Common myeloid progenitor, CD34-positive (primary cell): ENCODE measurements at regions not wholly inside any gene's neighbourhood (a gene's known extent, or its start where the extent isn't known, plus 50 kb on each side); places are given as distances from the start of the nearest gene placed in this dataset.

ENCODE experiments used
- CTCF ChIA-PET: fragments of 350-600 bp; sonication (Branson Sonifier 250); formaldehyde crosslinking; loops from one replicate; lab custom pipeline; 2021; ENCODE audit warnings: antibody characterized with exemption; lab: Charles Lee
- POLR2A ChIA-PET: fragments of 350-600 bp; sonication (Branson Sonifier 250); formaldehyde crosslinking; loops from one replicate; lab custom pipeline; 2021; ENCODE audit warnings: antibody characterized with exemption; lab: Charles Lee
- DNase-seq, 3 donors: peaks; one replicate each; pipeline versions ENCODE4 v3.0.0 to v3.0.0-alpha.2; 2013
- H3K27ac ChIP-seq, 2 experiments: 1 replicate in 1 of 2; 2 replicates in 1 of 2; pipeline ENCODE4 v1.7.0; 2013; ENCODE audit warnings: inconsistent platforms in 2 of 2, low read length in 2 of 2, mild to moderate bottlenecking in 2 of 2, low read depth in 1 of 2, moderate library complexity in 1 of 2; ENCODE audit not compliant: severe bottlenecking in 2 of 2, insufficient read depth in 1 of 2, poor library complexity in 1 of 2
- H3K27me3 ChIP-seq, 5 experiments: replicated peaks in 2 of 5; 1 replicate in 3 of 5; 2 replicates in 2 of 5; pipeline versions ENCODE4 v1.6.1 to v1.7.0; 2013; ENCODE audit warnings: low read length in 4 of 5, mild to moderate bottlenecking in 2 of 5, moderate library complexity in 2 of 5, inconsistent platforms in 1 of 5; ENCODE audit not compliant: insufficient read depth in 5 of 5, control insufficient read depth in 4 of 5
- H3K36me3 ChIP-seq, 4 experiments: 1 replicate in 2 of 4; 2 replicates in 2 of 4; pipeline versions ENCODE4 v1.6.1 to v1.7.0; 2013; ENCODE audit warnings: low read length in 3 of 4, control low read depth in 1 of 4, mild to moderate bottlenecking in 1 of 4; ENCODE audit not compliant: control insufficient read depth in 4 of 4, insufficient read depth in 4 of 4
- H3K4me1 ChIP-seq, 4 experiments: 1 replicate in 3 of 4; 2 replicates in 1 of 4; pipeline versions ENCODE4 v1.6.1 to v1.7.1; 2013; ENCODE audit warnings: low read length in 3 of 4, mild to moderate bottlenecking in 3 of 4, control low read depth in 1 of 4, inconsistent platforms in 1 of 4, moderate library complexity in 1 of 4; ENCODE audit not compliant: control insufficient read depth in 4 of 4, insufficient read depth in 4 of 4; ENCODE audit errors: control extremely low read depth in 1 of 4
- H3K4me3 ChIP-seq, 7 experiments: 1 replicate in 4 of 7; 2 replicates in 3 of 7; pipeline versions ENCODE4 v1.5.1 to v1.7.0; 2013; ENCODE audit warnings: mild to moderate bottlenecking in 7 of 7, low read length in 6 of 7, moderate library complexity in 6 of 7, inconsistent platforms in 2 of 7, low read depth in 2 of 7, control low read depth in 1 of 7; ENCODE audit not compliant: insufficient read depth in 4 of 7, control insufficient read depth in 1 of 7; ENCODE audit errors: extremely low read depth in 1 of 7
- H3K9me3 ChIP-seq, 5 experiments: 1 replicate in 4 of 5; 2 replicates in 1 of 5; pipeline versions ENCODE4 v1.6.1 to v1.7.1; 2013; ENCODE audit warnings: low read length in 4 of 5, mild to moderate bottlenecking in 2 of 5, inconsistent platforms in 1 of 5, low read depth in 1 of 5, moderate library complexity in 1 of 5; ENCODE audit not compliant: control insufficient read depth in 4 of 5, insufficient read depth in 2 of 5; ENCODE audit errors: control extremely low read depth in 1 of 5
- WGBS: methylation state at CpG from one replicate; pipeline ENCODE4 v1.1.5; 2013; ENCODE audit not compliant: insufficient coverage; 5-methylcytosine and 5-hydroxymethylcytosine counted together

DNA sequence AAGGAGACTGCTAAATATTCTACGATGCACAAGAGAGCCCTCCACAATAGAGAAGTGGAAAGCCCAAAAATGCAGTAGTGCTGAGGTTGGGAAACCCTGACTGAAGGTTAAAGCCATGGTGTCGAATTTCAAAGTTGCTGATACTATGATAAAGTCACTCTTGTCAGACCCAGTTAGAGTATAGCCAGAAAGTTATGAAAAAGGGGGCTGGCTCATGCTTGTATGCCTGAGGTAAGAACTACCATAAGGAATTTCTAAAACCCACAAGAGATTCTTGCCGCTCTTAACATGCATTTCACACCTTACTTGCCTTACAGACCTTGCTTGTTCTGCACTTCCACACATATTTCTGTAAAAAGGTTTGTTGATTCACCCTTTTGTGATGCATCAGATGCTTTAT, 184.6 kb downstream of the SLC6A15 start:
- 45% methylated on average over 3 of the region's 3 CpGs for WGBS
- Histone ChIP-seq H3K27ac (no peak overlapping the region), H3K9me3 (no peaks in the 10 kb centered on the region), H3K36me3 (no peaks in the 10 kb centered on the region), H3K4me1 (no peaks in the 10 kb centered on the region), H3K4me3 (no peak overlapping the region), H3K27me3 (peaks cover 0 to 2% (median 0%) of the 10 kb centered on the region in 5 experiments)
- DNase-seq = no peak
- ChIA-PET POLR2A (no interaction called here), CTCF (no interaction called here)

DNA sequence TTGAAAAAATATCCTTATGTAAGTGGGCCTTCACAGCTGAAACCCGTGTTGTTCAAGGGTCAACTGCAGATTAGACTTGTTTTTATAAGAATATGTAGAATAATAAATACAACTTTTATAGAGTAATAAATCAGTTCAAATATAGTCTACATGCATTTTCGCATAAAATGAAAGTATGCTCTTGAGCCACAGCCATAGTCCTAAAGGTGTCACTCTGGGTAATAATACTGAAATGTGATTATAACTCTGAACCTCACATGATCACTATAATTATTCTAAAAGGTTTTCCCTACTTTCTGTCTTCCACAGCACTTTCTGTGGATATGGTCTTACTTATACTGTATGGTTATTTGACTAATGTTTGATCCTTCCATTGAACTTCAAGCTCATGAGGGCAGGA, 185.8 kb downstream of the SLC6A15 start:
- H3K27ac ChIP-seq = no peak overlapping the region
- H3K36me3 ChIP-seq = no peaks in the 10 kb centered on the region
- H3K4me3 ChIP-seq = no peak overlapping the region
- H3K4me1 ChIP-seq = no peaks in the 10 kb centered on the region
- ChIA-PET POLR2A (no interaction called here), CTCF (no interaction called here)
- peaks cover 0 to 2% (median 0%) of the 10 kb centered on the region in 5 experiments for H3K27me3 ChIP-seq
- no peak for DNase-seq
- WGBS = no CpG with 5 or more reads among the region's 2 CpGs
- no peaks in the 10 kb centered on the region for H3K9me3 ChIP-seq

DNA sequence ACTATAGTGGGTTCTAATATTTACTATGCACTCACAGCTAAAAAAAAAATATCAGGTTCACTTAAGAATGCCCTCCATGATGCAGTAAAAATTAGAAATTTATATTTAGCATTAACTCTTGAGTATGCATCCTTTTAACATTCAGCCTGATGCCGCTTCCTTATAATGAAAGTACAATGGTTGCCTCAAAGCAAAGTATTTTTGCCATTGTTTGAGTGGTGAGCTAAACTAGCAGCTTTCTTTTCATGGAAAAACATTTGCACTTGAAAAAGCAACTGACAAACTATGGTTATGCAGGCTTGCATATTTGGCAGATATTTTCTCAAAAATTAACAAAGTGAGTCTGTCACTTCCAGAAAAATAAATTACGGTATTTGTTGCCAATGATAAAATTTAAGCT, 188.6 kb downstream of the SLC6A15 start:
- Histone ChIP-seq H3K9me3 (no peaks in the 10 kb centered on the region), H3K27ac (no peak overlapping the region), H3K27me3 (peaks cover 0 to 2% (median 0%) of the 10 kb centered on the region in 5 experiments), H3K36me3 (no peaks in the 10 kb centered on the region), H3K4me1 (no peaks in the 10 kb centered on the region), H3K4me3 (no peak overlapping the region)
- no peak for DNase-seq
- POLR2A ChIA-PET = no interaction called here
- CTCF ChIA-PET = no interaction called here
- WGBS = no CpG with 5 or more reads among the region's 2 CpGs

DNA sequence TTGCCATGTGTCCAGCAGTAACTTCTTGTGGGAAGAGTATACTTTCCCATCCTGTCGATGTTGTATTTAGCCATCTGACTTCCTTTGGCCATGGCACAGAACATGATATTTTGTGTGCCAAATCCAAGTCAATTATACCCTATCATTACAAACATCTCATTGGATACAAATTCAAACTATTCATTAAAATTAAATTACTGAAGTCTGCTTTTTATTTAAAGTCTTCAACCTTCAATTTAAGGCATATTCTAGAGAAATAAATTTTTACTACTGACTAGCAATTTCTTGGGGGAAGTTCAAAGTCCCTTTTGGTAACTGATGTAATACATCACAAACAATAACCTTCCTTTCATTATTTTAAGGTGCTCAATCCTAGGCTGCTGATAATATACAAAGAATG, 192.6 kb downstream of the SLC6A15 start:
- ChIA-PET CTCF (no interaction called here), POLR2A (no interaction called here)
- no peaks in the 10 kb centered on the region for H3K9me3 ChIP-seq
- DNase-seq = no peak
- no peaks in the 10 kb centered on the region for H3K27me3 ChIP-seq
- H3K27ac ChIP-seq = no peak overlapping the region
- WGBS = 100% methylated on average over 1 of the region's 1 CpG
- no peaks in the 10 kb centered on the region for H3K4me1 ChIP-seq
- H3K4me3 ChIP-seq = no peak overlapping the region
- no peaks in the 10 kb centered on the region for H3K36me3 ChIP-seq

DNA sequence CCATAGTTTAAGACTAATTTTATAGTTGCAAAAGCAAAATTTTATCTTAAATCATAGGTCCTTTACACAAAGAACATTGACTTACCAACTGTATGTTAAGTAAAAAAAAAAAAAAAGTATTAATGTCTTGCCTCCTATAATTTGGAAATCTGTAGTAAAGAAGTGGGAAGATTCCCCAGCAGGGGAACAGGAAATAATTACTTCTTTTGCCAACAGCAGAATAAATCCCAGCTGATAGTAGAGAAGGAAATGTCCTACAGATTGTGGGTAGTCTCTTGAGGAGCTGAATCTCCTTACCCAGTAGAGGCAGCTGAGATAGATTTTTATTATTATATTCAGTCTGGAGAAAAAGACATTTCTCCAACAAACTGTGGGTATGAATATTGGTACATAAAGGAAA, 193.7 kb downstream of the SLC6A15 start:
- ChIA-PET CTCF (no interaction called here), POLR2A (no interaction called here)
- H3K4me3 ChIP-seq = no peak overlapping the region
- no peaks in the 10 kb centered on the region for H3K9me3 ChIP-seq
- no peak for DNase-seq
- H3K36me3 ChIP-seq = no peaks in the 10 kb centered on the region
- no peaks in the 10 kb centered on the region for H3K4me1 ChIP-seq
- no peaks in the 10 kb centered on the region for H3K27me3 ChIP-seq
- no peak overlapping the region for H3K27ac ChIP-seq

DNA sequence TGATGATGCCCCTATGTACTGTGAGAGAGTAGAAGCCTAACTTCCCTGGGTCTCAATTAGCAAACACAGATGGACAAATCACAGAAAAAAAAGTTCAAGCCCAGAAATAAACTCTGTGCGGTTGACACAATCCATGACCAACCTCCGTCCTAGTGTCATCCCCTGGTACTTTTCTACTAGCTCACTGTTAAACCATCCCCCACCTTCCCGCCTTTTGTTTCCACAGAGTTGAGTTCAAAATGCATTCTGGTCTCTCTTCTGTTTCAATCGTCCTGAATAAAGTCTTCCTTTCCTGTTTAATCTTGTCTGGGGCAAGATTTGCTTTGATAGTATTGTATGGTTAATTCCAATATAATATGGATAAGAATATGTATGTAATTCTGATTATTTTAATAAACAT, 199.9 kb downstream of the SLC6A15 start:
- H3K27ac ChIP-seq = no peak overlapping the region
- H3K4me1 ChIP-seq = no peaks in the 10 kb centered on the region
- no peaks in the 10 kb centered on the region for H3K27me3 ChIP-seq
- ChIA-PET CTCF (no interaction called here), POLR2A (no interaction called here)
- DNase-seq = no peak
- WGBS = 100% methylated on average over 2 of the region's 4 CpGs
- H3K4me3 ChIP-seq = no peak overlapping the region
- H3K36me3 ChIP-seq = no peaks in the 10 kb centered on the region
- H3K9me3 ChIP-seq = no peaks in the 10 kb centered on the region

DNA sequence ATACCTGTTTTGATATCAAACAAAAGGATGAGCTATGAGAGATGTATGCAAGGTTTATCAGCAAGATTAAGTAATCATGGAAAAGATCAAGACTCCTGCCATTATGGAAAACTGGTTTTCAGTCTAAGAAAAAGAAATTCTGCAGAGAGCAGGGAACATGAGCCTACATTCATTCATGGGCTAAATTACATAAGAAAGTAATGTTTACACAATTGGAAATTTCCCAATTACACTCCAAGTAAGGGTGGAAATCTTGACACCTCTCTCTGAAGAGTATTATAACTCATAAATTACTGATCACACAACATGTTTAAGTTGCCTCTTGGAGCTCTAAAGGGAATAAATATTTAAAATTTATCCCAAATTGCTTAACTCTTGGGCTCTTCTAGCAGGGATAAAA, 206.2 kb downstream of the SLC6A15 start:
- Histone ChIP-seq H3K36me3 (no peaks in the 10 kb centered on the region), H3K27me3 (no peaks in the 10 kb centered on the region), H3K4me3 (no peak overlapping the region), H3K27ac (no peak overlapping the region), H3K9me3 (no peaks in the 10 kb centered on the region), H3K4me1 (no peaks in the 10 kb centered on the region)
- ChIA-PET CTCF (no interaction called here), POLR2A (no interaction called here)
- no peak for DNase-seq
